H9 (cell line): ENCODE measurements at regions not wholly inside any gene's neighbourhood (a gene's known extent, or its start where the extent isn't known, plus 50 kb on each side); places are given as distances from the start of the nearest gene placed in this dataset.

ENCODE experiments used
- DNase-seq: peaks from one replicate; pipeline ENCODE4 v3.0.0-alpha.2; 2017
- H2AFZ ChIP-seq: one replicate; pipeline ENCODE4 v1.6.1; 2013; ENCODE audit warnings: mild to moderate bottlenecking, low read length, control low read depth, moderate library complexity
- H2AK5ac ChIP-seq: 2 replicates; pipeline ENCODE4 v1.6.1; 2013; ENCODE audit warnings: low read length, control low read depth, mixed read lengths; ENCODE audit not compliant: insufficient read length
- H2BK120ac ChIP-seq: one replicate; pipeline ENCODE4 v1.6.1; 2013; ENCODE audit warnings: low read depth, mild to moderate bottlenecking, low read length, control low read depth, inconsistent platforms; ENCODE audit not compliant: poor library complexity, severe bottlenecking
- H2BK12ac ChIP-seq: 2 replicates; pipeline ENCODE4 v1.6.1; 2013; ENCODE audit warnings: low read length, control low read depth, mixed read lengths, low read depth; ENCODE audit not compliant: insufficient read length
- H2BK15ac ChIP-seq: 2 replicates; pipeline ENCODE4 v1.6.1; 2013; ENCODE audit warnings: low read depth, low read length, control low read depth
- H2BK20ac ChIP-seq: one replicate; pipeline ENCODE4 v1.6.1; 2013; ENCODE audit warnings: low read depth, mild to moderate bottlenecking, low read length, control low read depth, inconsistent platforms; ENCODE audit not compliant: poor library complexity, severe bottlenecking
- H2BK5ac ChIP-seq: 2 replicates; pipeline ENCODE4 v1.6.1; 2013; ENCODE audit warnings: low read length, control low read depth, mixed read lengths; ENCODE audit not compliant: insufficient read length
- H3K14ac ChIP-seq: 2 replicates; pipeline ENCODE4 v1.6.1; 2013; ENCODE audit warnings: low read length, control low read depth; ENCODE audit not compliant: insufficient read depth
- H3K18ac ChIP-seq: 2 replicates; pipeline ENCODE4 v1.6.1; 2013; ENCODE audit warnings: low read depth, mild to moderate bottlenecking, mixed read lengths, low read length, control low read depth; ENCODE audit not compliant: insufficient read length
- H3K23ac ChIP-seq: 2 replicates; pipeline ENCODE4 v1.6.1; 2013; ENCODE audit warnings: low read length, control low read depth, mixed read lengths, low read depth; ENCODE audit not compliant: insufficient read length
- H3K23me2 ChIP-seq: 2 replicates; pipeline ENCODE4 v1.6.1; 2013; ENCODE audit warnings: low read depth, mild to moderate bottlenecking, mixed read lengths, low read length, control low read depth; ENCODE audit not compliant: insufficient read length, poor library complexity, severe bottlenecking
- H3K27ac ChIP-seq: 2 replicates; pipeline ENCODE4 v1.5.1; 2013; ENCODE audit warnings: low read length, control low read depth, mixed read lengths, low read depth; ENCODE audit not compliant: insufficient read length
- H3K27me3 ChIP-seq: 2 replicates; pipeline ENCODE4 v1.6.1; 2013; ENCODE audit warnings: low read length, control low read depth, inconsistent platforms; ENCODE audit not compliant: insufficient read depth
- H3K4ac ChIP-seq: 2 replicates; pipeline ENCODE4 v1.6.1; 2013; ENCODE audit warnings: low read depth, mild to moderate bottlenecking, control low read depth, inconsistent platforms, low read length, moderate library complexity
- H3K4me1 ChIP-seq: 2 replicates; pipeline ENCODE4 v1.6.1; 2013; ENCODE audit warnings: low read length, control low read depth, inconsistent platforms; ENCODE audit not compliant: insufficient read depth
- H3K4me2 ChIP-seq: 2 replicates; pipeline ENCODE4 v1.6.1; 2013; ENCODE audit warnings: low read length, control low read depth, mixed read lengths; ENCODE audit not compliant: insufficient read length, insufficient read depth
- H3K56ac ChIP-seq: 2 replicates; pipeline ENCODE4 v1.6.1; 2013; ENCODE audit warnings: low read depth, mild to moderate bottlenecking, mixed read lengths, low read length, control low read depth; ENCODE audit not compliant: insufficient read length
- H3K79me1 ChIP-seq: 2 replicates; pipeline ENCODE4 v1.6.1; 2013; ENCODE audit warnings: low read depth, mild to moderate bottlenecking, moderate library complexity, low read length, control low read depth, inconsistent platforms; ENCODE audit not compliant: insufficient read depth, poor library complexity, severe bottlenecking
- H3K79me2 ChIP-seq: 2 replicates; pipeline ENCODE4 v1.6.1; 2013; ENCODE audit warnings: low read length, control low read depth, inconsistent platforms; ENCODE audit not compliant: insufficient read depth
- H3K9ac ChIP-seq: 2 replicates; pipeline ENCODE4 v1.6.1; 2013; ENCODE audit warnings: low read length, control low read depth, mixed read lengths; ENCODE audit not compliant: insufficient read length; ENCODE audit errors: extremely low read depth
- H3K9me3 ChIP-seq: one replicate; pipeline ENCODE4 v1.6.1; 2013; ENCODE audit warnings: low read depth, low read length, inconsistent platforms; ENCODE audit not compliant: control insufficient read depth
- H3T11ph ChIP-seq: one replicate; pipeline ENCODE4 v1.6.1; 2013; ENCODE audit warnings: mild to moderate bottlenecking, low read length, control low read depth, inconsistent platforms
- H4K20me1 ChIP-seq: one replicate; pipeline ENCODE4 v1.6.1; 2013; ENCODE audit not compliant: control insufficient read depth, insufficient read length, insufficient read depth
- H4K5ac ChIP-seq: 2 replicates; pipeline ENCODE4 v1.6.1; 2013; ENCODE audit warnings: low read depth, mild to moderate bottlenecking, mixed read lengths, low read length, control low read depth; ENCODE audit not compliant: insufficient read length
- H4K8ac ChIP-seq: replicated peaks from 2 replicates; pipeline ENCODE4 v1.6.1; 2013; ENCODE audit warnings: low read length, control low read depth, mixed read lengths, low read depth; ENCODE audit not compliant: insufficient read length
- H4K91ac ChIP-seq: 2 replicates; pipeline ENCODE4 v1.6.1; 2013; ENCODE audit warnings: low read depth, mild to moderate bottlenecking, moderate library complexity, mixed read lengths, low read length, control low read depth; ENCODE audit not compliant: insufficient read length
- H3K27ac Mint-ChIP-seq, 3 experiments: 2 replicates in 2 of 3; 3 replicates in 1 of 3; pipeline ENCODE4 v1.8.0; 2020 to 2021; ENCODE audit warnings: mixed read lengths in 3 of 3, mild to moderate bottlenecking in 1 of 3, moderate library complexity in 1 of 3
- H3K27me3 Mint-ChIP-seq: 2 replicates; pipeline ENCODE4 v1.8.0; 2021; ENCODE audit warnings: low read depth, mild to moderate bottlenecking, moderate library complexity, mixed read lengths
- H3K36me3 Mint-ChIP-seq, 3 experiments: 2 replicates in 2 of 3; 3 replicates in 1 of 3; pipeline ENCODE4 v1.8.0; 2020 to 2021; ENCODE audit warnings: low read depth in 3 of 3, mixed read lengths in 3 of 3; ENCODE audit not compliant: insufficient read depth in 1 of 3
- H3K4me1 Mint-ChIP-seq, 2 experiments: 2 replicates each; pipeline ENCODE4 v1.8.0; 2020; ENCODE audit warnings: mixed read lengths in 2 of 2
- H3K4me3 Mint-ChIP-seq, 2 experiments: 2 replicates in 1 of 2; 3 replicates in 1 of 2; pipeline ENCODE4 v1.8.0; 2020 to 2021; ENCODE audit warnings: mild to moderate bottlenecking in 2 of 2, mixed read lengths in 2 of 2, moderate library complexity in 1 of 2
- H3K9me3 Mint-ChIP-seq, 2 experiments: 2 replicates in 1 of 2; 3 replicates in 1 of 2; pipeline ENCODE4 v1.8.0; 2020; ENCODE audit warnings: mild to moderate bottlenecking in 2 of 2, mixed read lengths in 2 of 2, moderate library complexity in 1 of 2
- WGBS: extraction: QIAGEN DNeasy Blood & Tissue Kit; methylation state at CpG from one replicate; pipeline ENCODE4 v1.1.7; 2013; ENCODE audit warnings: missing lambda C conversion rate, low lambda C conversion rate, mixed read lengths; ENCODE audit not compliant: insufficient read length; ENCODE audit errors: extremely low coverage; 5-methylcytosine and 5-hydroxymethylcytosine counted together
- TF ChIP-seq, protein P1 (sequence below): fragments of 200-600 bp; sonication (generic); conservative IDR thresholded peaks from 3 replicates; pipeline ENCODE4 v1.8.0; 2021; ENCODE audit warnings: antibody characterized with exemption, mild to moderate bottlenecking

DNA sequence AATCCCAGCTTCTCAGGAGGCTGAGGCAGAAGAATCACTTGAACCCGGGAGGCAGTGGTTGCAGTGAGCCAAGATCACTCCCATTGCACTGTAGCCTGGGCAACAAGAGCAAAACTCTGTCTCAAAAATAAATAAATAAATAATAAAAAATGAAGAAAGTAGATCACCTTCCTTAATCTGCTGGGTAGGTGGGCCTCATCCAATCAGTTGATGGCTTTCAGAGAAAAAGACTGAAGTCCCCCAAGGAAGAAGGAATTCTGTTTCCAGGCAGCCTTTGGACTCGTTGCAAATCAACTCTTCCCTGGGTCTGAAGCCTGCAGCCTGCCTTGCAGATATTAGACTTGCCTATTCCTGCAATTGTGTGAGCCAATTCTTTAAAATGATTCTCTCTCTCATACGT, 136.5 kb downstream of the TFCP2L1 start:
- Mint-ChIP-seq H3K27ac (no peak overlapping the region), H3K4me3 (no peak overlapping the region), H3K36me3 (no peaks in the 10 kb centered on the region), H3K4me1 (peaks cover 4 to 8% of the 10 kb centered on the region in 2 experiments; a peak in 3 of 4 replicates), H3K9me3 (no peaks in the 10 kb centered on the region), H3K27me3 (peaks cover 3% of the 10 kb centered on the region; the same call in 1 of the 2 replicates)
- Histone ChIP-seq H3K27ac (no peak overlapping the region), H3K23me2 (no peaks in the 10 kb centered on the region), H3K79me1 (no peaks in the 10 kb centered on the region), H3K4me1 (no peaks in the 10 kb centered on the region), H4K91ac (no peak overlapping the region), H4K8ac (no peak overlapping the region), H4K5ac (no peak overlapping the region), H2BK120ac (no peak overlapping the region), H2BK15ac (no peak overlapping the region), H3K4me2 (no peak overlapping the region), H3K4ac (no peak overlapping the region), H3K9me3 (no peaks in the 10 kb centered on the region), H3K14ac (no peak overlapping the region), H2AFZ (no peak overlapping the region), H2BK5ac (no peak overlapping the region), H3T11ph (no peak overlapping the region), H3K18ac (no peak overlapping the region), H2BK12ac (no peak overlapping the region), H2BK20ac (no peak overlapping the region), H2AK5ac (no peak overlapping the region), H3K56ac (no peak overlapping the region), H3K79me2 (no peaks in the 10 kb centered on the region), H3K23ac (no peak overlapping the region), H3K9ac (no peak overlapping the region), H3K27me3 (no peaks in the 10 kb centered on the region), H4K20me1 (no peaks in the 10 kb centered on the region)
- WGBS, result no CpG with 5 or more reads among the region's 3 CpGs
- TF ChIP-seq, protein P1, sequence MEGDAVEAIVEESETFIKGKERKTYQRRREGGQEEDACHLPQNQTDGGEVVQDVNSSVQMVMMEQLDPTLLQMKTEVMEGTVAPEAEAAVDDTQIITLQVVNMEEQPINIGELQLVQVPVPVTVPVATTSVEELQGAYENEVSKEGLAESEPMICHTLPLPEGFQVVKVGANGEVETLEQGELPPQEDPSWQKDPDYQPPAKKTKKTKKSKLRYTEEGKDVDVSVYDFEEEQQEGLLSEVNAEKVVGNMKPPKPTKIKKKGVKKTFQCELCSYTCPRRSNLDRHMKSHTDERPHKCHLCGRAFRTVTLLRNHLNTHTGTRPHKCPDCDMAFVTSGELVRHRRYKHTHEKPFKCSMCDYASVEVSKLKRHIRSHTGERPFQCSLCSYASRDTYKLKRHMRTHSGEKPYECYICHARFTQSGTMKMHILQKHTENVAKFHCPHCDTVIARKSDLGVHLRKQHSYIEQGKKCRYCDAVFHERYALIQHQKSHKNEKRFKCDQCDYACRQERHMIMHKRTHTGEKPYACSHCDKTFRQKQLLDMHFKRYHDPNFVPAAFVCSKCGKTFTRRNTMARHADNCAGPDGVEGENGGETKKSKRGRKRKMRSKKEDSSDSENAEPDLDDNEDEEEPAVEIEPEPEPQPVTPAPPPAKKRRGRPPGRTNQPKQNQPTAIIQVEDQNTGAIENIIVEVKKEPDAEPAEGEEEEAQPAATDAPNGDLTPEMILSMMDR, result no peak
- no peak for DNase-seq
